Neural cell (in vitro differentiated cells): ENCODE measurements at regions not wholly inside any gene's neighbourhood (a gene's known extent, or its start where the extent isn't known, plus 50 kb on each side); places are given as distances from the start of the nearest gene placed in this dataset.

Experiments used
- H2AFZ ChIP-seq: fragments of 200-600, 300-800 bp; sonication (generic), shearing (Covaris generic); 2 replicates; pipeline ENCODE4 v1.6.0; 2014; ENCODE audit warnings: low read depth, mild to moderate bottlenecking, antibody characterized with exemption, low read length, moderate library complexity
- H3F3A ChIP-seq: fragments of 200-600 bp; shearing (Covaris generic); 2 replicates; pipeline ENCODE4 v1.6.1; 2016; ENCODE audit warnings: mild to moderate bottlenecking, moderate library complexity, mixed read lengths, antibody characterized with exemption, low read length; ENCODE audit not compliant: insufficient read depth, poor library complexity, severe bottlenecking
- H3K27ac ChIP-seq: fragments of 200-600, 300-800 bp; sonication (generic), shearing (Covaris generic); 2 replicates; pipeline ENCODE4 v1.5.1; 2014; ENCODE audit warnings: mild to moderate bottlenecking, low read length, moderate library complexity
- H3K27me3 ChIP-seq: fragments of 300-800, 200-600 bp; sonication (generic), shearing (Covaris generic); 2 replicates; pipeline ENCODE4 v1.6.0; 2014; ENCODE audit warnings: mild to moderate bottlenecking, low read depth, low read length, moderate library complexity; ENCODE audit not compliant: insufficient read depth
- H3K36me3 ChIP-seq: fragments of 300-800, 200-600 bp; sonication (generic), shearing (Covaris generic); 2 replicates; pipeline ENCODE4 v1.5.1; 2014; ENCODE audit warnings: mild to moderate bottlenecking, antibody characterized with exemption, low read length, moderate library complexity; ENCODE audit not compliant: insufficient read depth
- H3K4me2 ChIP-seq: fragments of 300-800, 200-600 bp; sonication (generic), shearing (Covaris generic); 2 replicates; pipeline ENCODE4 v1.6.0; 2014; ENCODE audit warnings: mild to moderate bottlenecking, low read length
- H3K4me3 ChIP-seq: fragments of 300-800, 200-600 bp; sonication (generic), shearing (Covaris generic); 2 replicates; pipeline ENCODE4 v1.5.1; 2014; ENCODE audit warnings: mild to moderate bottlenecking, low read length, moderate library complexity
- H3K79me2 ChIP-seq: fragments of 200-600 bp; shearing (Covaris generic); replicated peaks from 2 replicates; pipeline ENCODE4 v1.6.0; 2014; ENCODE audit warnings: mild to moderate bottlenecking, low read length, moderate library complexity; ENCODE audit not compliant: insufficient read depth
- H3K9ac ChIP-seq: fragments of 300-800, 200-600 bp; sonication (generic), shearing (Covaris generic); 2 replicates; pipeline ENCODE4 v1.6.1; 2016; ENCODE audit warnings: mild to moderate bottlenecking, low read length, mixed read lengths
- H3K9me2 ChIP-seq: fragments of 200-600 bp; shearing (Covaris generic); 2 replicates; pipeline ENCODE4 v1.6.1; 2016; ENCODE audit warnings: mild to moderate bottlenecking, low read length, mixed read lengths; ENCODE audit not compliant: insufficient read depth
- H3K9me3 ChIP-seq: fragments of 200-600, 300-800 bp; sonication (generic), shearing (Covaris generic); 2 replicates; pipeline ENCODE4 v1.6.1; 2016; ENCODE audit warnings: mild to moderate bottlenecking, mixed run types, low read length, moderate library complexity, mixed read lengths
- H4K20me1 ChIP-seq: fragments of 200-600 bp; shearing (Covaris generic); 2 replicates; pipeline ENCODE4 v1.6.1; 2016; ENCODE audit warnings: mild to moderate bottlenecking, mixed run types; ENCODE audit not compliant: insufficient read depth
- EP300 ChIP-seq: fragments of 450-650 bp; conservative IDR thresholded peaks from 2 replicates; pipeline ENCODE4 v1.6.1; 2014; ENCODE audit warnings: antibody characterized with exemption, mild to moderate bottlenecking, moderate library complexity; ENCODE audit not compliant: poor library complexity, severe bottlenecking
- EZH2 ChIP-seq: fragments of 200-600, 300-800 bp; shearing (Covaris generic), sonication (generic); IDR thresholded peaks from 2 replicates; pipeline ENCODE4 v1.6.1; 2014; ENCODE audit warnings: antibody characterized with exemption, low read length, borderline replicate concordance, mild to moderate bottlenecking; ENCODE audit not compliant: insufficient read depth, poor library complexity, severe bottlenecking
- MXI1 ChIP-seq: fragments of 450-650 bp; conservative IDR thresholded peaks from 2 replicates; pipeline ENCODE4 v1.6.1; 2014; ENCODE audit warnings: antibody characterized with exemption, mild to moderate bottlenecking; ENCODE audit not compliant: poor library complexity, severe bottlenecking
- POLR2AphosphoS5 ChIP-seq: IDR thresholded peaks from 2 replicates; pipeline ENCODE4 v1.6.1; 2012
- RAD21 ChIP-seq: fragments of 450-650 bp; conservative IDR thresholded peaks from 2 replicates; pipeline ENCODE4 v1.6.1; 2014; ENCODE audit warnings: antibody characterized with exemption, mild to moderate bottlenecking, moderate library complexity
- SMC3 ChIP-seq: fragments of 450-650 bp; conservative IDR thresholded peaks from 2 replicates; pipeline ENCODE4 v1.6.1; 2014; ENCODE audit warnings: antibody characterized with exemption, mild to moderate bottlenecking, moderate library complexity; ENCODE audit not compliant: poor library complexity
- TAF1 ChIP-seq: IDR thresholded peaks from 2 replicates; pipeline ENCODE4 v1.6.1; 2012; ENCODE audit warnings: low read depth
- TF ChIP-seq, protein P1 (sequence below): IDR thresholded peaks from 2 replicates; pipeline ENCODE4 v1.6.1; 2012; ENCODE audit warnings: borderline replicate concordance
- TF ChIP-seq, protein P2 (sequence below): fragments of 450-650 bp; IDR thresholded peaks from 2 replicates; pipeline ENCODE4 v1.5.1; 2014; ENCODE audit warnings: antibody characterized with exemption, mild to moderate bottlenecking, moderate library complexity; ENCODE audit not compliant: poor library complexity, severe bottlenecking

DNA sequence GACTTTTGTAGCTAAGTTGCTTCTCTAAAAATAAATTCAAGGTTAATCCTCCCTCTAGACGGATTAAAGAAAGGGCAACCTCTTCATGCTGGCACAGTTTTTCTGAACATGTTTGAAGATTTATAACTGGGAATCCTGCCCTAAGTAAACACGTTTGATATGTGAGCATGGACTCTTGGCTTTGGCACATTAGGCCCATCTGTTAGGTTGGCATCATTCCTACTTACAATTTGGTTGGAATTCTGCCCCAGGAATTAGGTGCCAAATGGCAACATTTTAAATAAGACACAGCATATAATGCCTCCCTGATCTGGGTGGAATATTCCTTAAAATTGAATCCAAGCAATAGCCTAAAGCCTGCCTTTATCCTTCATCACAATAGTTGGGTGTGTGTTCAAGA lies 372.3 kb upstream of the CDH18 start:
- no peaks in the 10 kb centered on the region for H3K79me2 ChIP-seq
- H2AFZ ChIP-seq: no peak overlapping the region
- H3K27me3 ChIP-seq: no peaks in the 10 kb centered on the region
- no peaks in the 10 kb centered on the region for H3K9me3 ChIP-seq
- no peak overlapping the region for H3K27ac ChIP-seq
- H3K9me2 ChIP-seq: no peaks in the 10 kb centered on the region
- no peak overlapping the region for H3K9ac ChIP-seq
- no peaks in the 10 kb centered on the region for H3K36me3 ChIP-seq
- H4K20me1 ChIP-seq: no peaks in the 10 kb centered on the region
- H3K4me2 ChIP-seq: no peak overlapping the region
- H3F3A ChIP-seq: no peaks in the 10 kb centered on the region
- no peak overlapping the region for H3K4me3 ChIP-seq
- TF ChIP-seq POLR2AphosphoS5 (no peak), MXI1 (no peak), EZH2 (no peak), RAD21 (no peak), TAF1 (no peak), EP300 (no peak), SMC3 (no peak)
- TF ChIP-seq, protein P1, sequence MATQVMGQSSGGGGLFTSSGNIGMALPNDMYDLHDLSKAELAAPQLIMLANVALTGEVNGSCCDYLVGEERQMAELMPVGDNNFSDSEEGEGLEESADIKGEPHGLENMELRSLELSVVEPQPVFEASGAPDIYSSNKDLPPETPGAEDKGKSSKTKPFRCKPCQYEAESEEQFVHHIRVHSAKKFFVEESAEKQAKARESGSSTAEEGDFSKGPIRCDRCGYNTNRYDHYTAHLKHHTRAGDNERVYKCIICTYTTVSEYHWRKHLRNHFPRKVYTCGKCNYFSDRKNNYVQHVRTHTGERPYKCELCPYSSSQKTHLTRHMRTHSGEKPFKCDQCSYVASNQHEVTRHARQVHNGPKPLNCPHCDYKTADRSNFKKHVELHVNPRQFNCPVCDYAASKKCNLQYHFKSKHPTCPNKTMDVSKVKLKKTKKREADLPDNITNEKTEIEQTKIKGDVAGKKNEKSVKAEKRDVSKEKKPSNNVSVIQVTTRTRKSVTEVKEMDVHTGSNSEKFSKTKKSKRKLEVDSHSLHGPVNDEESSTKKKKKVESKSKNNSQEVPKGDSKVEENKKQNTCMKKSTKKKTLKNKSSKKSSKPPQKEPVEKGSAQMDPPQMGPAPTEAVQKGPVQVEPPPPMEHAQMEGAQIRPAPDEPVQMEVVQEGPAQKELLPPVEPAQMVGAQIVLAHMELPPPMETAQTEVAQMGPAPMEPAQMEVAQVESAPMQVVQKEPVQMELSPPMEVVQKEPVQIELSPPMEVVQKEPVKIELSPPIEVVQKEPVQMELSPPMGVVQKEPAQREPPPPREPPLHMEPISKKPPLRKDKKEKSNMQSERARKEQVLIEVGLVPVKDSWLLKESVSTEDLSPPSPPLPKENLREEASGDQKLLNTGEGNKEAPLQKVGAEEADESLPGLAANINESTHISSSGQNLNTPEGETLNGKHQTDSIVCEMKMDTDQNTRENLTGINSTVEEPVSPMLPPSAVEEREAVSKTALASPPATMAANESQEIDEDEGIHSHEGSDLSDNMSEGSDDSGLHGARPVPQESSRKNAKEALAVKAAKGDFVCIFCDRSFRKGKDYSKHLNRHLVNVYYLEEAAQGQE: no peak
- TF ChIP-seq, protein P2, sequence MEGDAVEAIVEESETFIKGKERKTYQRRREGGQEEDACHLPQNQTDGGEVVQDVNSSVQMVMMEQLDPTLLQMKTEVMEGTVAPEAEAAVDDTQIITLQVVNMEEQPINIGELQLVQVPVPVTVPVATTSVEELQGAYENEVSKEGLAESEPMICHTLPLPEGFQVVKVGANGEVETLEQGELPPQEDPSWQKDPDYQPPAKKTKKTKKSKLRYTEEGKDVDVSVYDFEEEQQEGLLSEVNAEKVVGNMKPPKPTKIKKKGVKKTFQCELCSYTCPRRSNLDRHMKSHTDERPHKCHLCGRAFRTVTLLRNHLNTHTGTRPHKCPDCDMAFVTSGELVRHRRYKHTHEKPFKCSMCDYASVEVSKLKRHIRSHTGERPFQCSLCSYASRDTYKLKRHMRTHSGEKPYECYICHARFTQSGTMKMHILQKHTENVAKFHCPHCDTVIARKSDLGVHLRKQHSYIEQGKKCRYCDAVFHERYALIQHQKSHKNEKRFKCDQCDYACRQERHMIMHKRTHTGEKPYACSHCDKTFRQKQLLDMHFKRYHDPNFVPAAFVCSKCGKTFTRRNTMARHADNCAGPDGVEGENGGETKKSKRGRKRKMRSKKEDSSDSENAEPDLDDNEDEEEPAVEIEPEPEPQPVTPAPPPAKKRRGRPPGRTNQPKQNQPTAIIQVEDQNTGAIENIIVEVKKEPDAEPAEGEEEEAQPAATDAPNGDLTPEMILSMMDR: no peak

DNA sequence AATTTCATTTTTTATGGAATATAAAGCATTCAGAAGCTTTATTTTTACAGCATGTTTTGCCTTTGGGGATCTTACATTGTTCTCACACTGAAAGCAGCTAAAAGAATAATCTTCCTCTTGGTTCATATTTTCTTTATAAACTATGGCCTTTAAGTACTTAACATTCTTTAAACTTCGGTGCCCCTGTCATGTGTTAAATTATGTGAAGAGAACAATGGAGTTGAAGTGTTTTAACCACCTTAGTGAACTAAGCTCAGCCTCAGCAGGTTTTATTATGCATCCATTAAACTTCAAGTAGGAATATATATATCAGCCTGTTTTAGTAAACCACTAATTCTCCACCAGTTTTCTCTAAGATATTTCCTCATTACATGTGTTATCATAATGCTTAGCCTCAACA lies 371.4 kb upstream of the CDH18 start:
- Histone ChIP-seq H3K9me2 (no peaks in the 10 kb centered on the region), H3F3A (no peaks in the 10 kb centered on the region), H4K20me1 (no peaks in the 10 kb centered on the region), H2AFZ (no peak overlapping the region), H3K79me2 (no peaks in the 10 kb centered on the region), H3K27ac (no peak overlapping the region), H3K4me2 (no peak overlapping the region), H3K36me3 (no peaks in the 10 kb centered on the region), H3K9ac (no peak overlapping the region), H3K27me3 (no peaks in the 10 kb centered on the region), H3K9me3 (no peaks in the 10 kb centered on the region), H3K4me3 (no peak overlapping the region)
- TF ChIP-seq RAD21: no peak
- TF ChIP-seq TAF1: no peak
- TF ChIP-seq MXI1: no peak
- TF ChIP-seq SMC3: no peak
- TF ChIP-seq POLR2AphosphoS5: no peak
- TF ChIP-seq, protein P1: no peak
- TF ChIP-seq, protein P2: no peak
- TF ChIP-seq EP300: no peak
- TF ChIP-seq EZH2: no peak
